ENCODE measurements at regions not wholly inside any gene's neighbourhood (a gene's known extent, or its start where the extent isn't known, plus 50 kb on each side); places are given as distances from the start of the nearest gene placed in this dataset.

DNA sequence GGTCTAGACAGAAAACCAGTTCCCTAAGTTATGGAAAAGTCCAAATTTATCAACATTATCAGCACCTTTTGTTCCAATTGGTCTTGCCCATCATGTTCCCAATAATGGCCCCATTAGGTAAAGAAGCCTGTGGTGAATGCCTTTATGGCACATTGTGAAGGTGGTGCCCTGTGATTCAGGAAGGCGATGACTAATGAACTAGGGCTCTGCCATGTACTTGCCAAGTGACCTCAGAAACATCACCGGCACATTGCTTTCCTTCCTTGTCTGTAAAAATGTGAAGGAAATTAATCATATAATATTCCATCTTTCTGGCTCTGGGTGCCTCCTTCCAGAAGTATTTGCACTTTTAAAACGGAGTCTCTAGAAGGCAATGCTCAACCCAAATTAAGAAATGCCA, 132.3 kb downstream of the UNC5CL start:
- DNase-seq, result no peak

DNA sequence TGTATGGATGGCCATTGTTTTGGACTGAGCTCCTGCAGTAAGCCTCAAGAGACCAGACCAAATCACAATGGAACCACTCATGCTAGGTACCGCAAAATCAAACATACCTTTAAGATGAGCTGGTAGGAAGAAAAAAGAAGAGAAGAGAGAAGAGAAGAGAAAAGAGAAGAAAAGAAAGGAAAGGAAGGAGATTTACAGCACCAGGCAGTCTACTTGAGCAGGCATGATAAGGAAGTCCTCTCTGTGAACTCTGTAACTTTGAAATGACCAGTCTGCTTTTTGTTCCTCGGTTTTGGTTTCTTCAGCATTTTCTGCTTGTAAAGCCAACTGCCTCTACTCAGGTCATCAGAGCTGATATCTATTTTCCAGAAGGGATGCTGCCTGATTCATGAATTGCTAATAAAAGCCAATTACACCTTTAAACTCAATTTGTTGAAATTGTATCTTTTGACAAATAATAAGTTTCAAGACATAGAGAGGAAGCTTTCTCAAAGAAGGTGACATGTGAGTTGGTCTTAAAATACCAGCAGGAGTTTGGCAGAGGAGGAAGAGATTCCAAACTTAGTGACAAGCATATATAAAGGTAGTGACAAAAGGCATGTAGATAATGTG, 134.3 kb downstream of the UNC5CL start:
- no peak for DNase-seq

DNA sequence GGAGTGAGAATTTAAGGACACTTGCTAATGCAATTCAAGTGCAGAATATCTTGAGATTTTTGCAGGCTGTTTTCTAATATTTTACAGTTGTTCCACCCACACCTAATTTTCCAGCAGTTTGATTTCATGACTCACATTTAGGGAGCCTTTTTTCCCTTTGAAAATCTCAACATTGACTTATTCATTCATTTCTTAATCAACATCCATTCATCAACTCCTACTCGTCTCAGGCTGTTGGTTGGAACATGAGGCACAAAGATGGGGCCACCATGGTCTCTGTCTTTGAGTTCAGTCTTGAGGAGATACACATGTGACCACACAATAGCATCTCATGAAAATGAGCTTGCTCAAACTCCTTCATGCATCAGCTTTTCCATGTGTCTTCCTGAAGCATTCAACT, 135.6 kb downstream of the UNC5CL start:
- DNase-seq, result no peak

DNA sequence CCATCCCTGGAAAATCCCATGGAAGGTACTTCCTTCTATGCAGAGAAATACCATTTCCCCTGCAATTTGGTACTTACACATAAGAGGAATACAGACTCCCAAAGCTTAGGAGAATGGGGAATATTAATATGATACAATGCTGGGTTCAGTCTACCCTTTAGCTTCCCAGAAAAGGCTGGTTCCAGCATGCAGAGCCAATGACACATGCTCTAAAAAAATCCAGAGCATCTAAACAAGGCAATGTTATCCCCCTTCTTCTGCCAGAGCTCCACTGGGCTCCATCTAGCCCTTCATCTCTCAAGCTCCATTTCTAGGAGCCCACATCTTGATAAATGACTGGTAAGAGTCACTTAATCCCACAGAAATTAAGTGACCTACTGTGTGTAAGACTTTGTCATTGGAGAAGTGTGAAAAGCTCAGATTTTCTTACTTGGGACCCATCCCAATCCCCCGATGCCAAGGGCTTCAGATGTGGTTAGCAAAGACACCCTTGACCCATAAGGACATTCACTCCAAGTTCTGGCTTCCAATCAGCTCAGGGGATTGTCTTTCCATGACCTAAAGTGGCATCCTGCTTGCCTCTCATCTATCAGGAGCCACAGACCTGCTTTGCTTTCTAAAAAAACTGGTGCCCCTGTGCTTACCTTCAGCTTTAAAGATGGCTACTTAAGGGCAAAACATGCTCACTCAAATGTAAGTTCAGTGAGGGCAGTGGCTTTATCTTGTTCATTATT, 137.5 kb downstream of the UNC5CL start:
- DNase-seq, result no peak

DNA sequence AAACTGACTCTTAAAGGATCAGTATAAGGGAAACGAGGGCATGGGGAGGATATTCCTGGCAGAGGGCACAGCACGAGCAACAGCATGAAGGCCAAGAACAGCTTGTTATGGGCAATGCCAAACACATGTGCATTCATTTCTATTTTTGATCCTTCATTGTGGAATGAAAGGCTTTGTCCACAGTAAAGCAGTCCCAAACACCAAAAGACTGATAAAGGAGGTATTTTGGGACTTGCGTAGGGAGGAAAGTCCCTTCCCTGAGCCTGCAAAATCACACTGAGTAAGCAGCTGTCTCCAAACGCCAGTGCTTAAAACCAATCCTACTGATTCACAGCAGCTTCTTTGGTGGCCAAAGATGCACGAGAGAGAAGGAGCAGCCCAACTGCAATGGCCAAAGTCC, 138.2 kb downstream of the UNC5CL start:
- DNase-seq, result no peak

DNA sequence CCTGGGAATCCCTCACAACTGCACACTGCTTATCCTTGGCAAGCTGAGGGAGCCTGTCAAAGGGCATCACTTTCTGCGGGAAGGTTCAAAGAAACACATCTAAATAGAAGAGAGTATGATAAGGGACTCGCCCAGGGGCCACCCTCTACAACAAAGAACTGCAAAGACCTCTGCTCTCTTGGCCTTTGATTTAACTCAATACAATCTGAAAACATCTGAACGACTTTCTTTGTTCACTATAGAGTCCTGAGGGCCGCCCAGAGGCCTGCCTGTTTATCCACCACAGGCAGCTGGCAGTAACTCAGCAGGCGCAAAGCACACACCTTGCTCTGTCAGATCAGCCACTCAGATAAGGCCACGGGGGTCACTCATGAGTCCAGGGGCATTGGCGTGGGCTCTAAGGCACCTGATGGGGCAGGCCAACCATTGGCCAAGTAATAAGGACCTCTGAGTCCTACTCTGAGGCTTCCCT, 139.3 kb downstream of the UNC5CL start:
- no peak for DNase-seq

DNA sequence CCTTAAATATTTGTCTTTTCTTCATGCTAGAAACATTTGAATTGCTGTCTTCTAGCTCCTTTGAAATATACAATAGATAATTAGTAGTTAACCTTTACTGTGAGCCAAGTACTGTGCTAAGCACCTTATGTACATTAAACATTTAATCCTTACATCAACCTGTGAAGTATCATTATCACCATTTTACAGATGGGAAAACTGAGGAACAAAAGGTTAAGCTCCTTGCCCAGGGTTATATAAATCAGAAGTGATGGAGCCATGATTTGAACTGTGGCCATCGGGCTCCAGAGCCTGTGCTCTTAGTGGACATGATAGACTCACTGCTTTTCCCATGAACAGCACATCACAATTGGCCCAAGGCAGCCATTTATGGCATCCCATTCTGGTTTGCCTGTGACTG, 140.9 kb downstream of the UNC5CL start:
- no peak for DNase-seq

DNA sequence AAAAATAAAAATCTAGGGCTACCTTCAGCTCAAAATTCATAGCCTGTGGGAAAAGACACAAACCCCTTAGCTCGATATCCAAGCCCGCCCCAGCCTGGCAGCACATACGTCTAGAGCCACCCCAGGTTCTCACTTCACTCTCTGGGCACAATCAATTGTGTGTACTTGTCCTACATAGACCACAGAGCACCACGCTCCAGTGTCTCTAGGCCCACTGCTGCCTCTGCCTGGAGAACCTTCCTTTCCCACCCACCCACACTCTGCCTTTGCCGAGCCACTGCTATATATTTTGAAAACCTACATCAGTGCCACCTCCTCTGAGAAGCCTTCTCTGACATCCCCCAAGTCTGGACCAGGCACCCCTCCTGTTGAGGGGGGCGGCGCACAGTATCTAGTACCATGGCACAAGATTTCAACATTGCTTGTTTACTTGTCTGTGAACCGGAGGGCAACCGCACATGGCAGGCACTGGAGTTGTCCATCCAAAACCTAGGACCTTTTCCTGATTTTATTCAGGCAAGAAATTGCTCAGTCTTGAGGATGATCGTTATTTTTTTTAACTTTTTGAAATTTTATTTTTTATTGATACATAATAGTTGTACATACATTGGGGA, 141.5 kb downstream of the UNC5CL start:
- DNase-seq, result no peak

DNA sequence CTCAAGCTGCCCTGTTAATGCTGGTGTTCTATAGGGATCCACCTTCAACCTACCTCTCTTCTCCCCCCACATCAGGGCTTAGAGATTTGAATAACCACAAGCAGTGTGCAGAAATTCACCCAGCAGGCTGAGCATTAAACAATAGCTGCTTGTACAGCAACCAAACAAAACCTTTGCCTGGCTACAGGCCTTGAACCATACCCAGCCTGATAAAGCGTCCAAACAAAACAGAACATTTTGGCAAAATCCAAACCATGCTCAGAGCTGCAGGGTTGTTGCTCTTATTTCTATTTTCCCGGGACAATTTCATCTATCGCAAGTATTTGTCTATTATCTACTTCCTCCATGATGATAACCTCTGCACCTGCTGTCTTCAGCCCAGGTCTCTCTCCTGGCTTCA, 142.3 kb downstream of the UNC5CL start:
- DNase-seq, result no peak

DNA sequence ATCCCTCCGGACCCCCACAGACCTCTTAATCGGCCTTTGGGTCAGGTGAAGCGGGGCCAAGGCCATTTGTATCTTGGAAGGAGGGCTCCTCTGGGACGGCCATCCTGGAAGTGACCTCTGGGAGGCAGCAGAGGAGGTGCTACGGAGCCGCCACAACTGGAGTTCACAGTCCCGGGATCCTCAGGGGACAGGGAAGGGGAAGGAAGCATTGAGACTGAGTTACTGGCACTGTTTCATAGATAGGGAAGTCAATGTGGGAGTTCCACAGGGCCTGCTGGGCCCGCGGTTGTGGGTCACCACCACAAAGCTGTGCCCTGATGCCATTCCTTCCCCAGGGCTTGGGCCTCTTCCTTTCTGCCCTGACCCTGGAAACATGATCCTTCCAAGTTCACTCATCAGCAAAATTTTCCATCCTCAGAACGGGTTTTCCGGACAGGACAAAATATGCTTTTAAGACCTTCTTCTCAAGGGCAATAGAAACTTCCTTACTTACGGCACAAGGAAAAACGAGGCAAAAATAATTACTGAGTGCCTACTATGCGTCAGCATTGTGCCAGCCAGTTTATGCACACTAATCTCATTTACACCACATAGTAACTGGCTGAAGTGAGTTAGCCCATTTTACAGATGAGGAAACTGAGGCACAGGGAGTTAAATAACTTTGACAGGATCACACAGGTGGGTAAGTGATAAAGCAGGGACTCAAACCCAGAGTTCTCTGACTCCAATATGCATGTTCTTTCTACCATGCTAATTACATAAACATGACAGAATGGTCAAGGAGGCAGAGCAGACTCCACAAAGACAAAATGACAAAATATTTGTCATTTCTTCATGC, 143.8 kb downstream of the UNC5CL start:
- DNase-seq, result no peak

DNA sequence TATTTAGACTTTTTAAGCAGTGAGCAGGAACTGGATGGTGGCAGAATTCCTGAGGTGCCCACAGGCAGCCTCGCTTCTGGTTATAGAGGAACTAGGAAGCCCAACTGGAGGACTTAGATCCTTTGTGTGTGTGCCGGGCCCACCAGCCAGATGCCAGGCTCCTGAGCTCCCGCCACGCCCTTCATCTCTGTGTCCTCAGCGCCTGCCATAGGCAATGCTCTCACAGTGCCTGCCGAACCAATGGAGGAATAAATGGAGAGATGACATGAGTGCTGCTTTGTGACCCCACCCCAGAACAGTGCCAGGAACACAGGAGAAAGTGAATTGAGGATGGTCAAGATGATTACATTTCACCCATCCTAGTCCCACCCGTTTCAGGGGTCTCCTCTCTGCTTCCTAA, 146.0 kb downstream of the UNC5CL start:
- DNase-seq, result no peak

DNA sequence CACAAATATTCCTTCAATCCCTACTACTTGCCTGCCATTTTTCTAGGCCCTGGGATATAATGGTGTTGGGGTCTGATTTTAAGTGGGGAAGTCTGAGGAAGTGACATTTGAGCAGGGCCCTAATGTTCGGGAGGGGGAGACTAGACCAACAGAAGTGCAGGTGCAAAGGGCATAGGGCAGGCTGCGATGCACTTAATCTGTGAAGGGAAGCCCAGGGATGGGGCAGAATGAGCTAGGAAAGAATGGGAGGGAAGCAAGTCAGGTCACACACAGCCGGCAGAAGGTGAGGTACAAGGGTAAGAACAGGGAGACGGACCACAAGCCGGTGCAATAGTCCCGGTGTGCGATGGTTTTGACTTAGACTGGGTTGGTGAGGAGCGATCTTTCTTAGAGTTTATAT, 146.8 kb downstream of the UNC5CL start:
- DNase-seq, result no peak

DNA sequence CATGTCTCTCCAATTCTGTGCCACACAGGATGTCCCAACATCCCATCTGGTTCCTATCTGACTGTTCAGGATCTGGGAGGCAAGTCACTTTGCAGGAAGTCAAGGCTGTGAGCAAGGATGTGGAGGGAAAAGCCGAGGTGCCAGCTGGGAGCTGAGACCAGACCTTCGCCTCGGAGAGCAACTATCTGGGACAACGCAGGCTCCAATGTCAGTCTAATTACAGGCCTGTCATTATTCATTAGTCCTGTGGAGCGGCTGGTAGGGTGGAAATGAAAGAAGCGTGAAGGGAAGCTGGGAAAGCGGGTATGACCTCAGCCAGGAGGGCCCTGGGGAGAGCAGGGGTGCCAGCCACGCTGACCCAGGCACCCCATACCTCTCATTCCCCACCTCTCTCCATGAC, 147.3 kb downstream of the UNC5CL start:
- DNase-seq, result no peak

DNA sequence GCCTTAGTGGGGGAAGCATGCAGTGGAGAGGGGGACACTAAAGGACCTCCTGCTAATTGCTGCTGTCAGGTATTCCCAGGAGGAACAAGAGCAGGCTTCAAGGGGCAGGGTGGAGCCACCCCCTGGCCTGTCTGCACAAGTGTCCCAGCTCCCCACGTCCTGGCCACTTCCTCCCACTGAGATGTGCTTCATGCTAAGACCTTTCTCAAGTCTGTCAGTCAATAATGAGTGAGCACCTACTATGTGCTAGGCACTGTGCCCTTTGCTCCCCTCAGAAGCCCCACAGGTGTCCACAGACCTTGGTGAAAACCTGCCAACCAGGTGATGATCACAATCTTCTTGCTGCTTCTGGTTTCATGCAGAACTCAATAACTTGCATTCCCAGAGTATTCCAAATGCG, 147.9 kb downstream of the UNC5CL start:
- DNase-seq, result no peak

DNA sequence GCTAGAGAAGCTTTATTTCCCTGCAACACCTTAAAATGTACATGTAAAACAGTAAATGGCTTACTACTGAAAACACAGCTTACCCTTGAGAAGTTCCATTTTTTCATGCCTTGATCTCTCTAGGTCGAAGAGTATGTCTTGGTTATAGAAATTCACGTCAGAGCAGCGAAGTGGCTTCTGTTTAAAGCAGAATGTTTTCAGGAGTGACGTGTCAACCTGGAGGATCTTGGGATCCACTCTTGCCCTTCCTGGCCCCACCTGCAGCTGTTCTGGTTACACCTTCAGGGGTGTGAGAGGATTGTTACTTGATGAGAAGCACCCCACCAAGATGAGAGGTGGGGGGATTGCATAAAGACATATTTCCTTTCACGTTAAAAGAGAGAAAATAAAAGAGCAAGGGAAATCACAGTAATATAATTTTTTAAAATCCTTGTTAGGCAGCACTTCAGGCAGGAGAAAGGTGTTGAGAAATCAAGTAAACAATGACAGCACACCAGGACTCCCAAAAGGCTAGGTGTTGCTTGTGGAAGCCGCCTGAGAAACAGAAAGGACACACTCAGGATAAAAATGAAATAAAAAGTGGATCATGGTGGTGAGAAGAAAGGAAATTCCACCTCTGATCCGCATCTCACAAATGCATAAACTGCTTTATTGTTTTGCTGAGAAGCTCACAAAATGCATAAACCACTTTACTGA, 149.7 kb downstream of the UNC5CL start:
- no peak for DNase-seq

DNA sequence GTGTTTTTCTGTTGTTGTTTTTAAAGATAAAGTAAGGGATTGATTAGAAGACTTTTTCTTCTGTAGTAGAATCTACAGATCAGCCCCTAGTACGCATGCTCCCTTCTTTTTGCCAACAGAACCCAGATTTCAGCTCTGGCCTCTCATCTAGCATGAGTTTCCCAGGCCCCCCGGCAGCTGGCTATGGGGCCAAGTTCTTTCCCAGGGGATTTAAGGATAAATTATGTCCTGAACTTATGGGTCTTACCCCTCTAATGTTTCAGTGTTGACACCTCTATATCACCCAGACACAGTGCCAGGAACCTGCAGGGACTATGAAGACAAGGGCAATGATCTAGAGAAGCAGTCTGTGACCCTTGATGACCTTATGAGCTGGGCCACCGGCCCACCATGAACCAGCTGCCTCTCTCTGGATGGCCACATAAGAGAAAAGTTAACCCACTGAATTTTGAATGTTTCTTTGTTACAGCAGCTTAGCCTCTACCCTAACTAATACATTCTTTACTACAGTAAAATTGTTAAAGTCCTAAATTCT, 150.5 kb downstream of the UNC5CL start:
- DNase-seq, result no peak

DNA sequence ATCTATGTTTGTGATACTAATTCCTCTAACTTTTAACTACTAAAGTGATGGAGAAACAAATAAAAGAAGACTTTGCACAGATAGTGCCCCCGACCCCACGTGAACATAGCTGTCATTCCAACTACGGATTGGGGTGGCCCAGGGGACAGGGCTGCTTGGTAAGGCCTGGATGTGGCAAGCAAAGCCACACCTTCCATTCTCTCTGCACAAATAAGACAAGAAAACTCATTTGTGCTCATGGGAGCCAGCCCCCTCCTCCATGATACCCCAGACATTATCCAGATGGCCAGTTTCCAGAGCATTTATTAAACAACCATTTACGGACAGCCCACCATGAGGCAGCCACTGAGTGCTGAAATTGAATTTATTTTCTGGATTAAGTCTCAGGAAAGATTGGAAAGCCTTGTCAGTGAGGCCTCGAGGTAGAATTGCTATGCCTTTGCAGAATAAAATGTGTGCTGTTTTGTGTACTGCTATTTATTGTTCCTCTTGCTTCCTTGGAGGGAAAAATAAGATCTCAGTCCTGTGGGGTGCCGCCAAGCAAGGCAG, 151.2 kb downstream of the UNC5CL start:
- no peak for DNase-seq

DNA sequence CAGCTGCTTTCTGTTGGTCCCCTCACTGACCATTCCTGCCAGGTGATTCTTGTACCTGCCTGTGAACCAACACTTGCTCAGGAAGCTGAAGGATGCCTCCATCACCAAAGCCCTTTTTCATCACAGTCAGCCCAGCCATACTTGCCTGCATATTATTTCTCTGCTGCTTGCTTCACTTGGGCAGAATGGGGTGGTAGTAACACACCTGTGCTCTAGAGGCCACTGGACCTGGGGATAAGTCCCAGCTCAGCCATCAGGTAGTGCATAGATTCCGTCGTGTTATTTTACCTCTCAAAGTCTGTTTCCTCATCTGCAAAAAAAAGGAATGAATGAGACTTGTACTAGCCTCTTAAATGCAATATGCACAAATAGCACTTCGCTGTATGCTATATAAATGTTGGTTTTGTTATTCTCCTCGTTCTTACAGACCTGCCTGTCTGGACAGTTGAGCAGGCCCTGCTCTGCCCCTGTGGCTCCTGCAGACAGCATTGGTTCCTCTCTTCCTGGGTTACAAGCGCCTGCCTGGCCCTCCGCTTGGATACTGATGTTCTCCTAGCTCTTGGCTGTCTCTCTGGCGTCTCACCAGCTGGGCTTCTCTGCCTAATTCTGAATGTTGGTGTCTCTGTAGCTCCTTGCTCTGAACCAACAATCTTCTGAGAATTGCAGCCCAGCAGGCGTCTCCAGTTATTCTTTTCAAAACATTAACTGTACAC, 151.8 kb downstream of the UNC5CL start:
- DNase-seq, result no peak

DNA sequence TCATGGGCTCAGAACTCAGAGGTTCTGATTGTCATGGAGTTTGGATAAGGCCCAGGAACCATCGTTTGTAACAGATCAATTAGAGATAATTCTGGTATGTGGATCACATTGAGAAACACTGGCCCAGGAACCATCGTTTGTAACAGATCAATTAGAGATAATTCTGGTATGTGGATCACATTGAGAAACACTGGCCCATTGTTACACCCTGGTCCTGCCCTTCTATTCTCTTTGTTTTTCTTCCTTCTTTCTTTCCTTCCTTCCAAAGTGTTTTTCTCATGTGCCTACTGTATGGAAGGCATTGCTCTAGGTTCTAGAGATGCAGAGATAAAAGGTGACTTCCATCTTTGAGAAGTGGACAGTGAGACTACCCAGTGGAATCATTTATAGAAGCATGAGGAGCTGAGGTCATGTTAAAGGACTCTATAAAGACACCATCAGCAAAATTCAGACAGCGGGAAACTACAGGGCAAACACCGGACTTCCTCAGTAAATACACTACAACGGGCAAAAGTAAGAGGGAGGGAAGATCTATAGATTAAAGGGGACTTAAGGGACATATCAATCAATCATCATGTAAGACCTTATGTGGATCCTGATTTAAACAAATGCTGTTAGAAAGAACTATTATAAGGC, 153.8 kb downstream of the UNC5CL start:
- no peak for DNase-seq

DNA sequence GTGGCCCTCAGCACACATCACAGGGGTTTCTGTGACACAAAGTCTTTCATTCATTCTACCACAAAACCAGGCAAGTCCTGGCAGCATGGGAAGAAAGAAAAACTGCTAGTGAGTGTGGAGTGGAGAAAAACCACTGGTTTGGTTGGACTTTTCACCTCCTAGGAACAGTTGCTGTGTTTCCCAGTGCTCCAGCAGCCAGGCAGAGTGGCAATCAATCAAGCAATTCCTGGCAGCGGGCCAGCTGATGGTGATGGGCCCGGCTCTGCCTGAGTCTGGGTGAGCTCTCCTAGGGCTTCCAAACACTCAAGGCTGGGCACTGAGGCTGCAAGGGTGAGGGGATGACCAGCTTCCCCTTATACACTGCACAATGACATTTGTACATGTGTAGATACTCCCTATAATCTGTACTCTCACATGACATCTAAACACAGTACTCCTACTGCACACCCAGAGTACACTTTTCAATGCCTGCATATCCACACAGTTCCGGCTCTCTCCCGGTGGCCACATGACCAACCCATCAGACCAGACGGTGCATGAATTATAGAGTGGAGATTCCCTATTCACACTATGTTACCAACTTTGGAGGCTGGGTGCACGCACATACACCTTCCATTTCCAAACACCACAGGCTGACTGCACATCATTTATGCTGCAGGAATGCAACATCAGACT, 156.6 kb downstream of the UNC5CL start:
- DNase-seq, result peak; percentile 22

DNA sequence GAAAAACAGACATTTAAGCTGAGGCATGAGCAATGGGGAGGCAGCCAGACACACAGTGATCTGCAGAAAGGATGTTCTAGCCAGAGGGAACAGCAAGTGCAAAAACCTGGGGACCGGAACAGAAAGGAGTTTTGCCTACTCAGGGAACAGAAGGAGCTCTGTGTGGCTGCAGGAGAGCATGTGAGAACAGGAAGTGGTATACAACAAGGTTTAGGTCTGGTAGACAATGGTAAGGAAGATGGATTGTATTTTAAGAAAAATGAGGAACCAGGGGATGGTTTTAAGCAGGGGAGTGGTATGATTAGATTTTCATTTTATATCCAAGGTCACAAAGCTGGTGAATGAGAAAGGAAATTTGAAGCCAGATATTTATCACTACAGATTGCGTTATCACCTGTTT, 157.5 kb downstream of the UNC5CL start:
- DNase-seq, result no peak
